DOHH2 (cell line): ENCODE measurements at regions not wholly inside any gene's neighbourhood (a gene's known extent, or its start where the extent isn't known, plus 50 kb on each side); places are given as distances from the start of the nearest gene placed in this dataset.

Experiments
- H3F3A ChIP-seq: fragments of 200-600 bp; sonication (generic), shearing (Covaris generic); 2 replicates; pipeline ENCODE4 v1.6.0; 2016; ENCODE audit warnings: antibody characterized with exemption, mild to moderate bottlenecking; ENCODE audit not compliant: control insufficient read depth, insufficient read depth
- H3K27ac ChIP-seq: fragments of 200-600 bp; sonication (generic); 2 replicates; pipeline ENCODE4 v1.5.1; 2014; ENCODE audit warnings: low read depth, mild to moderate bottlenecking, low read length, moderate library complexity
- H3K27me3 ChIP-seq: fragments of 200-600 bp; sonication (generic); 2 replicates; pipeline ENCODE4 v1.6.1; 2014; ENCODE audit warnings: mild to moderate bottlenecking, low read length, mixed read lengths; ENCODE audit not compliant: control insufficient read depth
- H3K36me3 ChIP-seq: fragments of 200-600 bp; sonication (generic); 2 replicates; pipeline ENCODE4 v1.6.1; 2014; ENCODE audit warnings: mild to moderate bottlenecking, low read length, moderate library complexity, mixed read lengths; ENCODE audit not compliant: control insufficient read depth
- H3K4me1 ChIP-seq: fragments of 200-600 bp; sonication (generic); 2 replicates; pipeline ENCODE4 v1.6.1; 2014; ENCODE audit warnings: mild to moderate bottlenecking, low read length, mixed read lengths; ENCODE audit not compliant: control insufficient read depth
- H3K4me2 ChIP-seq: fragments of 200-600 bp; sonication (generic); 2 replicates; pipeline ENCODE4 v1.6.0; 2014; ENCODE audit warnings: mild to moderate bottlenecking, low read length, moderate library complexity
- H3K4me3 ChIP-seq: fragments of 200-600 bp; sonication (generic); 2 replicates; pipeline ENCODE4 v1.5.1; 2014; ENCODE audit warnings: mild to moderate bottlenecking, low read length, mixed read lengths
- H3K79me2 ChIP-seq: fragments of 200-600 bp; sonication (generic); 2 replicates; pipeline ENCODE4 v1.6.1; 2014; ENCODE audit warnings: mild to moderate bottlenecking, low read length, mixed read lengths; ENCODE audit not compliant: control insufficient read depth
- H3K9me2 ChIP-seq: fragments of 200-600 bp; sonication (generic); replicated peaks from 2 replicates; pipeline ENCODE4 v1.6.1; 2014; ENCODE audit warnings: mild to moderate bottlenecking, low read length, mixed read lengths; ENCODE audit not compliant: control insufficient read depth
- H3K9me3 ChIP-seq: fragments of 200-600 bp; sonication (generic); 2 replicates; pipeline ENCODE4 v1.6.1; 2014; ENCODE audit warnings: antibody characterized with exemption, low read length, mixed read lengths; ENCODE audit not compliant: control insufficient read depth, insufficient read depth
- H4K20me1 ChIP-seq: fragments of 200-600 bp; sonication (generic); 2 replicates; pipeline ENCODE4 v1.6.0; 2014; ENCODE audit warnings: low read depth, mild to moderate bottlenecking, antibody characterized with exemption, low read length, moderate library complexity; ENCODE audit not compliant: control insufficient read depth, insufficient read depth
- EZH2phosphoT487 ChIP-seq: fragments of 200-600 bp; sonication (generic); IDR thresholded peaks from 2 replicates; pipeline ENCODE4 v1.6.1; 2017; ENCODE audit warnings: borderline replicate concordance, mild to moderate bottlenecking, antibody characterized with exemption, low read length, moderate library complexity, mixed read lengths
- TF ChIP-seq, protein P1 (sequence below): fragments of 200-600 bp; sonication (generic); IDR thresholded peaks from one replicate; pipeline ENCODE4 v1.5.1; 2014; ENCODE audit warnings: antibody characterized with exemption, mild to moderate bottlenecking, low read depth, low read length; ENCODE audit not compliant: poor library complexity, severe bottlenecking

DNA sequence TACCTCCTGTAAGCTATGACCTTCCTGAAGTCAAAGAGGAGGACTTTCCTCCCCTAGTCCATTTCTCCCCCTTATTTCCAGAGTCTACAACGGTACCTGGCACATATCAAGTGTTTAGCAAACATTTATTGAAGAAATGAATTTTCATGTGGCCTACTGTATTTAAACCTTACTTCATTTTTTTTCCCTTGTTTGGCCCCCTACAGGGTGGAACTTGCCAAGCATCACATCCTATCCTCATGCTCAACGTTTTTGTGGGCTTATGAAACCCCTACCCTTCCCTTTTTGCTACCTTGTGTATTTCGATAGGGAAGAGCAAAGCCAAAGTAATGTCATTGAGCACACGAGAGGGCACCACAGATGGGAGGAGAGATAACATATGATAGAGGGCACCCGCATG lies 1857.8 kb upstream of the WWC1 start:
- Histone ChIP-seq H3K27me3 (no peaks in the 10 kb centered on the region), H3K27ac (no peak overlapping the region), H3K4me3 (no peak overlapping the region), H3K9me3 (no peaks in the 10 kb centered on the region), H3F3A (no peaks in the 10 kb centered on the region), H3K4me2 (no peak overlapping the region), H3K79me2 (no peaks in the 10 kb centered on the region), H3K4me1 (no peaks in the 10 kb centered on the region), H4K20me1 (no peaks in the 10 kb centered on the region), H3K9me2 (no peaks in the 10 kb centered on the region), H3K36me3 (no peaks in the 10 kb centered on the region)
- TF ChIP-seq EZH2phosphoT487, result no peak
- TF ChIP-seq, protein P1, sequence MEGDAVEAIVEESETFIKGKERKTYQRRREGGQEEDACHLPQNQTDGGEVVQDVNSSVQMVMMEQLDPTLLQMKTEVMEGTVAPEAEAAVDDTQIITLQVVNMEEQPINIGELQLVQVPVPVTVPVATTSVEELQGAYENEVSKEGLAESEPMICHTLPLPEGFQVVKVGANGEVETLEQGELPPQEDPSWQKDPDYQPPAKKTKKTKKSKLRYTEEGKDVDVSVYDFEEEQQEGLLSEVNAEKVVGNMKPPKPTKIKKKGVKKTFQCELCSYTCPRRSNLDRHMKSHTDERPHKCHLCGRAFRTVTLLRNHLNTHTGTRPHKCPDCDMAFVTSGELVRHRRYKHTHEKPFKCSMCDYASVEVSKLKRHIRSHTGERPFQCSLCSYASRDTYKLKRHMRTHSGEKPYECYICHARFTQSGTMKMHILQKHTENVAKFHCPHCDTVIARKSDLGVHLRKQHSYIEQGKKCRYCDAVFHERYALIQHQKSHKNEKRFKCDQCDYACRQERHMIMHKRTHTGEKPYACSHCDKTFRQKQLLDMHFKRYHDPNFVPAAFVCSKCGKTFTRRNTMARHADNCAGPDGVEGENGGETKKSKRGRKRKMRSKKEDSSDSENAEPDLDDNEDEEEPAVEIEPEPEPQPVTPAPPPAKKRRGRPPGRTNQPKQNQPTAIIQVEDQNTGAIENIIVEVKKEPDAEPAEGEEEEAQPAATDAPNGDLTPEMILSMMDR, result no peak

DNA sequence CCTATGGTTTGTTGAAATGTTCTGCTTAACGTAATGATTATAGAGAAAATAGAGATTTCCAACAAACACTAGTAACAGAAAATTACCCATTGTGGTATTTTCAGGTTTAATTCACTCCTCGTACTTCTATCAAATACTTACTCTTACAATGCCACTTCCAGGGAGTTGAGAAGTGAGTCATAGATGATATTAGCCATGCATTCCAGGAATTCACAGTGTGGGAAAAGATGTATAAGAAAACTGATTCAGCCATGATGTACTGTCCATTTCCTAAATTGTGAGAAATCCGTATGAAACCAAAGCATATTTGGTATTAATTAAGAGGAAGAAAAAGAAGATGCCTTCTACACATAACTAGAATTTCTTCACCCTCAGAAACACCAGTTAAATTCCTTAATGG lies 1854.6 kb upstream of the WWC1 start:
- no peaks in the 10 kb centered on the region for H3K4me1 ChIP-seq
- H3K27me3 ChIP-seq, result no peaks in the 10 kb centered on the region
- H3K4me3 ChIP-seq, result no peak overlapping the region
- no peaks in the 10 kb centered on the region for H3F3A ChIP-seq
- no peaks in the 10 kb centered on the region for H4K20me1 ChIP-seq
- H3K36me3 ChIP-seq, result no peaks in the 10 kb centered on the region
- no peaks in the 10 kb centered on the region for H3K79me2 ChIP-seq
- no peaks in the 10 kb centered on the region for H3K9me2 ChIP-seq
- no peak overlapping the region for H3K27ac ChIP-seq
- no peaks in the 10 kb centered on the region for H3K9me3 ChIP-seq
- no peak overlapping the region for H3K4me2 ChIP-seq
- TF ChIP-seq, protein P1, result no peak
- no peak for TF ChIP-seq EZH2phosphoT487

DNA sequence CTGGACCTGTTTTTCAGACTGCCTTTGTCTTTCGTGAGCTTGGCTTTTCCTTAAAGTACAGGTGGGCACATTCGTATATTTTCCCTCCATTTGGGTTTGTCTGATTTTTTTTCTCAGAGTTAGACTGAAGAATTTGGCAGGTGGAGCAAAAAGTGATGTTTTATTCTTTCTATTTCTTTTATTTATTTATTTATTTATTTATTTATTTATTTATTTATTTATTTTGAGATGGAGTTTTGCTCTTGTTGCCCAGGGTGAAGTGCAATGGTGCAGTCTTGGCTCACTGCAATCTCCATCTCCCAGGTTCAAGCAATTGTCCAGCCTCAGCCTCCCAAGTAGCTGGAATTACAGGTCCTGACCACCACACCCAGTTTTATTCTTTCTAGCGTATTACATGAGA lies 1805.1 kb upstream of the WWC1 start:
- Histone ChIP-seq H3K4me1 (no peaks in the 10 kb centered on the region), H4K20me1 (no peaks in the 10 kb centered on the region), H3K9me2 (no peaks in the 10 kb centered on the region), H3K79me2 (no peaks in the 10 kb centered on the region), H3K4me2 (no peak overlapping the region), H3K36me3 (no peaks in the 10 kb centered on the region), H3K4me3 (no peak overlapping the region), H3K9me3 (no peaks in the 10 kb centered on the region), H3K27me3 (no peaks in the 10 kb centered on the region), H3F3A (no peaks in the 10 kb centered on the region), H3K27ac (no peak overlapping the region)
- TF ChIP-seq EZH2phosphoT487, result no peak
- TF ChIP-seq, protein P1, result no peak

DNA sequence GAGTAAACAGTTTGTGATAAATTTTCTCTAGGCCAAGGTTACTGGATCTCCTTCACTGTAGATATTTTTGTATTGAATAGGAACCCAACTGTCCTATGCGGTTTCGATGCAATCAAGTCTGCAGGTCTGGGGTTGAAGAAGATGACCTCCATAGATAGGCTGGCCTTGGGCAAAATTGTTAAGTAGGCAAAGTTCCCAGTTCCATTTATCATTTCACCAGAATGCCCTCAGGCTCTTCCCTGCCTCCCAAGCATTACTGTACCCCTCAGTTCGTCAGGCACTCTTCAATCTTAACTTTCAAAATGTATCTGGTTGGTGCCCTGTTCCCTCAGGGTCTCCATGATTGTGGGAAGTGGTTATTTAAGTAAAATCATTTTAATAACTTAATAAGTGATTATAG lies 1802.9 kb upstream of the WWC1 start:
- Histone ChIP-seq H3K9me3 (no peaks in the 10 kb centered on the region), H4K20me1 (no peaks in the 10 kb centered on the region)
- TF ChIP-seq EZH2phosphoT487, result no peak
- TF ChIP-seq, protein P1, result no peak

More for the DNA sequence above, 1802.9 kb upstream of the WWC1 start:
- no peaks in the 10 kb centered on the region for H3K9me2 ChIP-seq
- no peaks in the 10 kb centered on the region for H3K79me2 ChIP-seq
- H3K36me3 ChIP-seq, result no peaks in the 10 kb centered on the region
- no peaks in the 10 kb centered on the region for H3K27me3 ChIP-seq
- no peaks in the 10 kb centered on the region for H3K4me1 ChIP-seq
- H3K4me2 ChIP-seq, result no peak overlapping the region
- no peaks in the 10 kb centered on the region for H3F3A ChIP-seq
- H3K4me3 ChIP-seq, result no peak overlapping the region
- no peak overlapping the region for H3K27ac ChIP-seq
